ENCODE measurements at regions not wholly inside any gene's neighbourhood (a gene's known extent, or its start where the extent isn't known, plus 50 kb on each side); places are given as distances from the start of the nearest gene placed in this dataset.

DNA sequence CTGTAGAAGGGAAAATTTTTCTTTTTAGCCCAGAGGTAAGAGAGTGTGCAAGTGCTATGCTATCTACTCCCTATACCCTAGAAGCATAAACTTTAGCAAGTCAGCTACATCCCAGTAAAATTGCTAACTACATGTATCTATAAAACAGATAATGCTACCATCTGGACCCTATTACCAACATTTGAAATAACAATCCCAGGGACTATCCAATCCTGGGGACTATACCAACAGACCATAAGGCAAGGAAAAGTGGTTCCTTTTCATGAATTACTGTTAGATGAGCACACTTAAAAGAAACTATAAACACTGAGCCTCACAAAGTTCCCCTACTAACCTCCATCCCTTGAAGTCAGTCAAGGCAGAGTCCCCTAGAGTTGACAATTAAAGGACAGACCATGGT, 213.6 kb upstream of the VEGFC start:
- TF ChIP-seq, protein P1, sequence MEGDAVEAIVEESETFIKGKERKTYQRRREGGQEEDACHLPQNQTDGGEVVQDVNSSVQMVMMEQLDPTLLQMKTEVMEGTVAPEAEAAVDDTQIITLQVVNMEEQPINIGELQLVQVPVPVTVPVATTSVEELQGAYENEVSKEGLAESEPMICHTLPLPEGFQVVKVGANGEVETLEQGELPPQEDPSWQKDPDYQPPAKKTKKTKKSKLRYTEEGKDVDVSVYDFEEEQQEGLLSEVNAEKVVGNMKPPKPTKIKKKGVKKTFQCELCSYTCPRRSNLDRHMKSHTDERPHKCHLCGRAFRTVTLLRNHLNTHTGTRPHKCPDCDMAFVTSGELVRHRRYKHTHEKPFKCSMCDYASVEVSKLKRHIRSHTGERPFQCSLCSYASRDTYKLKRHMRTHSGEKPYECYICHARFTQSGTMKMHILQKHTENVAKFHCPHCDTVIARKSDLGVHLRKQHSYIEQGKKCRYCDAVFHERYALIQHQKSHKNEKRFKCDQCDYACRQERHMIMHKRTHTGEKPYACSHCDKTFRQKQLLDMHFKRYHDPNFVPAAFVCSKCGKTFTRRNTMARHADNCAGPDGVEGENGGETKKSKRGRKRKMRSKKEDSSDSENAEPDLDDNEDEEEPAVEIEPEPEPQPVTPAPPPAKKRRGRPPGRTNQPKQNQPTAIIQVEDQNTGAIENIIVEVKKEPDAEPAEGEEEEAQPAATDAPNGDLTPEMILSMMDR (IDR thresholded peaks at IDR 0.05), result no peak
- no peak for TF ChIP-seq POLR2A (IDR thresholded peaks at IDR 0.05)
- TF ChIP-seq EP300 (IDR thresholded peaks at IDR 0.05), result no peak
